HUES6 (cell line): ENCODE measurements at regions not wholly inside any gene's neighbourhood (a gene's known extent, or its start where the extent isn't known, plus 50 kb on each side); places are given as distances from the start of the nearest gene placed in this dataset.

ENCODE experiments used
- H3K27ac ChIP-seq: 2 replicates; pipeline ENCODE4 v1.7.0; 2013; ENCODE audit warnings: low read depth, mild to moderate bottlenecking, low read length, inconsistent platforms
- H3K27me3 ChIP-seq: 2 replicates; pipeline ENCODE4 v1.6.1; 2013; ENCODE audit warnings: low read length; ENCODE audit not compliant: control insufficient read depth, insufficient read depth
- H3K36me3 ChIP-seq: 2 replicates; pipeline ENCODE4 v1.6.1; 2013; ENCODE audit warnings: low read length; ENCODE audit not compliant: control insufficient read depth, insufficient read depth
- H3K4me1 ChIP-seq: 2 replicates; pipeline ENCODE4 v1.6.1; 2013; ENCODE audit warnings: low read length; ENCODE audit not compliant: control insufficient read depth, insufficient read depth
- H3K4me3 ChIP-seq: 2 replicates; pipeline ENCODE4 v1.5.1; 2013; ENCODE audit warnings: low read depth, low read length
- H3K9ac ChIP-seq: one replicate; pipeline ENCODE4 v1.6.1; 2013; ENCODE audit warnings: mild to moderate bottlenecking, low read length
- H3K9me3 ChIP-seq: 2 replicates; pipeline ENCODE4 v1.6.1; 2013; ENCODE audit warnings: low read depth, low read length; ENCODE audit not compliant: control insufficient read depth, insufficient read depth

GRCh38 chr2:83462881-83463280 is 996.2 kb downstream of the SUCLG1 start:
- Histone ChIP-seq H3K9me3 (no peaks in the 10 kb centered on the region), H3K9ac (no peak overlapping the region), H3K36me3 (no peaks in the 10 kb centered on the region), H3K27me3 (no peaks in the 10 kb centered on the region), H3K4me1 (no peaks in the 10 kb centered on the region), H3K4me3 (no peak overlapping the region), H3K27ac (no peak overlapping the region)

GRCh38 chr2:83461135-83461534 is 997.9 kb downstream of the SUCLG1 start:
- Histone ChIP-seq H3K9ac (no peak overlapping the region), H3K9me3 (no peaks in the 10 kb centered on the region), H3K4me1 (no peaks in the 10 kb centered on the region), H3K27ac (no peak overlapping the region), H3K36me3 (no peaks in the 10 kb centered on the region), H3K27me3 (no peaks in the 10 kb centered on the region), H3K4me3 (no peak overlapping the region)

- Histone ChIP-seq H3K27ac (no peak overlapping the region), H3K36me3 (no peaks in the 10 kb centered on the region), H3K4me3 (no peak overlapping the region), H3K27me3 (no peaks in the 10 kb centered on the region), H3K9ac (no peak overlapping the region), H3K9me3 (no peaks in the 10 kb centered on the region), H3K4me1 (no peaks in the 10 kb centered on the region)
Measured at GRCh38 chr2:83459456-83459855, 999.6 kb downstream of the SUCLG1 start.

GRCh38 chr2:83435989-83436388 is 1023.1 kb downstream of the SUCLG1 start:
- Histone ChIP-seq H3K9ac (no peak overlapping the region), H3K27me3 (no peaks in the 10 kb centered on the region), H3K27ac (no peak overlapping the region), H3K9me3 (no peaks in the 10 kb centered on the region), H3K36me3 (no peaks in the 10 kb centered on the region), H3K4me1 (no peaks in the 10 kb centered on the region), H3K4me3 (no peak overlapping the region)

GRCh38 chr2:83420993-83421392 is 1038.1 kb downstream of the SUCLG1 start:
- no peaks in the 10 kb centered on the region for H3K4me1 ChIP-seq
- H3K27ac ChIP-seq = no peak overlapping the region
- no peak overlapping the region for H3K9ac ChIP-seq
- peaks cover 16% of the 10 kb centered on the region for H3K9me3 ChIP-seq
- H3K4me3 ChIP-seq = no peak overlapping the region
- no peaks in the 10 kb centered on the region for H3K27me3 ChIP-seq
- no peaks in the 10 kb centered on the region for H3K36me3 ChIP-seq

- Histone ChIP-seq H3K9ac (no peak overlapping the region), H3K4me3 (no peak overlapping the region), H3K4me1 (no peaks in the 10 kb centered on the region), H3K9me3 (no peaks in the 10 kb centered on the region), H3K27ac (no peak overlapping the region), H3K27me3 (no peaks in the 10 kb centered on the region), H3K36me3 (no peaks in the 10 kb centered on the region)
Measured at GRCh38 chr2:83394134-83394904, 1064.8 kb downstream of the SUCLG1 start.

- no peaks in the 10 kb centered on the region for H3K27me3 ChIP-seq
- H3K4me3 ChIP-seq = no peak overlapping the region
- H3K27ac ChIP-seq = no peak overlapping the region
- H3K9ac ChIP-seq = no peak overlapping the region
- no peaks in the 10 kb centered on the region for H3K4me1 ChIP-seq
- H3K36me3 ChIP-seq = no peaks in the 10 kb centered on the region
- no peaks in the 10 kb centered on the region for H3K9me3 ChIP-seq
Measured at GRCh38 chr2:83388804-83389203, 1070.3 kb downstream of the SUCLG1 start.

GRCh38 chr2:83386549-83386948 is 1072.5 kb downstream of the SUCLG1 start:
- Histone ChIP-seq H3K9ac (no peak overlapping the region), H3K36me3 (no peaks in the 10 kb centered on the region), H3K27ac (no peak overlapping the region), H3K4me1 (no peaks in the 10 kb centered on the region), H3K9me3 (peaks cover 6% of the 10 kb centered on the region; the same call in 1 of the 2 replicates), H3K4me3 (no peak overlapping the region), H3K27me3 (no peaks in the 10 kb centered on the region)

- Histone ChIP-seq H3K36me3 (no peaks in the 10 kb centered on the region), H3K4me1 (no peaks in the 10 kb centered on the region), H3K9me3 (peaks cover 18% of the 10 kb centered on the region), H3K27me3 (no peaks in the 10 kb centered on the region), H3K4me3 (no peak overlapping the region), H3K27ac (no peak overlapping the region), H3K9ac (no peak overlapping the region)
Measured at GRCh38 chr2:83378921-83379320, 1080.2 kb downstream of the SUCLG1 start.

GRCh38 chr2:83376731-83377130 is 1082.3 kb downstream of the SUCLG1 start:
- Histone ChIP-seq H3K36me3 (no peaks in the 10 kb centered on the region), H3K27ac (no peak overlapping the region), H3K4me3 (no peak overlapping the region), H3K9me3 (peaks cover 14% of the 10 kb centered on the region), H3K9ac (no peak overlapping the region), H3K4me1 (no peaks in the 10 kb centered on the region), H3K27me3 (no peaks in the 10 kb centered on the region)

GRCh38 chr2:83370419-83370762 is 1088.7 kb downstream of the SUCLG1 start:
- no peaks in the 10 kb centered on the region for H3K4me1 ChIP-seq
- H3K4me3 ChIP-seq = no peak overlapping the region
- no peak overlapping the region for H3K27ac ChIP-seq
- H3K9ac ChIP-seq = no peak overlapping the region
- H3K9me3 ChIP-seq = no peaks in the 10 kb centered on the region
- no peaks in the 10 kb centered on the region for H3K36me3 ChIP-seq
- H3K27me3 ChIP-seq = no peaks in the 10 kb centered on the region
